ENCODE measurements at regions not wholly inside any gene's neighbourhood (a gene's known extent, or its start where the extent isn't known, plus 50 kb on each side); places are given as distances from the start of the nearest gene placed in this dataset.
A peak's percentile ranks its signal among the peaks of the same experiment; 100 is the strongest.
"Not testable (repeated sequence)": the region's sequence is repeated elsewhere in the genome, so short reads cannot be mapped to it uniquely, and the experiment has no call there.

- no peaks in the 10 kb centered on the region for H3K36me3 Mint-ChIP-seq (ENCODE audit: insufficient read depth, unreplicated experiment)
- H3K4me1 Mint-ChIP-seq (ENCODE audit: insufficient read depth, unreplicated experiment): peaks cover 13% of the 10 kb centered on the region
- no peaks in the 10 kb centered on the region for H3K9me3 Mint-ChIP-seq (ENCODE audit: unreplicated experiment)
- TF ChIP-seq CTCF (IDR thresholded peaks at IDR 0.05; ENCODE audit: unreplicated experiment): no peak
- POLR2A ChIA-PET: no interaction called here
- DNase-seq (ENCODE audit: unreplicated experiment): no peak
- intact Hi-C loops (cut with micrococcal nuclease): no loop called here
- H3K27me3 Mint-ChIP-seq (ENCODE audit: insufficient read depth, unreplicated experiment): no peaks in the 10 kb centered on the region
- H3K27ac Mint-ChIP-seq (ENCODE audit: low read depth, unreplicated experiment): no peak overlapping the region
- CTCF ChIA-PET: no interaction called here
- no peak overlapping the region for H3K4me3 Mint-ChIP-seq (ENCODE audit: unreplicated experiment)
- BruUV-seq (replicated peaks): no TSS peak
Observed at GRCh38 chr13:20305587-20305986, 73.5 kb upstream of the GJB6 start.

- H3K36me3 Mint-ChIP-seq (ENCODE audit: insufficient read depth, unreplicated experiment); H3K27ac Mint-ChIP-seq (ENCODE audit: low read depth, unreplicated experiment); BruUV-seq (replicated peaks); H3K4me3 Mint-ChIP-seq (ENCODE audit: unreplicated experiment); DNase-seq (ENCODE audit: unreplicated experiment); H3K27me3 Mint-ChIP-seq (ENCODE audit: insufficient read depth, unreplicated experiment); intact Hi-C loops (cut with micrococcal nuclease); H3K9me3 Mint-ChIP-seq (ENCODE audit: unreplicated experiment): not testable (repeated sequence)
- ChIA-PET POLR2A (interaction anchor here (0.6 kb wide), 1 partner anchor 49 kb away, joined by 3 read pairs; no protein-coding TSS in a partner anchor), CTCF (interaction anchor here (0.6 kb wide), 1 partner anchor 52 kb away, joined by 4 read pairs; no protein-coding TSS in a partner anchor)
- H3K4me1 Mint-ChIP-seq (ENCODE audit: insufficient read depth, unreplicated experiment): peaks cover 13% of the 10 kb centered on the region
Observed at GRCh38 chr13:20304061-20304460, 71.9 kb upstream of the GJB6 start.

GRCh38 chr13:20303636-20304035 is 71.5 kb upstream of the GJB6 start:
- DNase-seq (ENCODE audit: unreplicated experiment): peak; percentile 61
- H3K9me3 Mint-ChIP-seq (ENCODE audit: unreplicated experiment): no peaks in the 10 kb centered on the region
- H3K27me3 Mint-ChIP-seq (ENCODE audit: insufficient read depth, unreplicated experiment): no peaks in the 10 kb centered on the region
- intact Hi-C loops (cut with micrococcal nuclease): no loop called here
- no TSS peak for BruUV-seq (replicated peaks)
- no peak for TF ChIP-seq CTCF (IDR thresholded peaks at IDR 0.05; ENCODE audit: unreplicated experiment)
- no peaks in the 10 kb centered on the region for H3K36me3 Mint-ChIP-seq (ENCODE audit: insufficient read depth, unreplicated experiment)
- peaks cover 13% of the 10 kb centered on the region for H3K4me1 Mint-ChIP-seq (ENCODE audit: insufficient read depth, unreplicated experiment)
- ChIA-PET CTCF (interaction anchor here (0.6 kb wide), 1 partner anchor 51 kb away, joined by 4 read pairs; no protein-coding TSS in a partner anchor), POLR2A (interaction anchor here (0.6 kb wide), 1 partner anchor 49 kb away, joined by 3 read pairs; no protein-coding TSS in a partner anchor)
- H3K27ac Mint-ChIP-seq (ENCODE audit: low read depth, unreplicated experiment): no peak overlapping the region
- H3K4me3 Mint-ChIP-seq (ENCODE audit: unreplicated experiment): no peak overlapping the region

- peaks cover 13% of the 10 kb centered on the region for H3K4me1 Mint-ChIP-seq (ENCODE audit: insufficient read depth, unreplicated experiment)
- no peaks in the 10 kb centered on the region for H3K9me3 Mint-ChIP-seq (ENCODE audit: unreplicated experiment)
- no TSS peak for BruUV-seq (replicated peaks)
- no peak overlapping the region for H3K4me3 Mint-ChIP-seq (ENCODE audit: unreplicated experiment)
- no peak for TF ChIP-seq CTCF (IDR thresholded peaks at IDR 0.05; ENCODE audit: unreplicated experiment)
- no peak for DNase-seq (ENCODE audit: unreplicated experiment)
- peak overlapping the region; percentile 39 for H3K27ac Mint-ChIP-seq (ENCODE audit: low read depth, unreplicated experiment)
- intact Hi-C loops (cut with micrococcal nuclease): no loop called here
- H3K36me3 Mint-ChIP-seq (ENCODE audit: insufficient read depth, unreplicated experiment): no peaks in the 10 kb centered on the region
- ChIA-PET POLR2A (no interaction called here), CTCF (interaction anchor here (0.6 to 0.7 kb wide), 2 partner anchors 25 to 169 kb away, joined by 3 read pairs; no protein-coding TSS in a partner anchor)
- H3K27me3 Mint-ChIP-seq (ENCODE audit: insufficient read depth, unreplicated experiment): no peaks in the 10 kb centered on the region
Observed at GRCh38 chr13:20301403-20302071, 69.4 kb upstream of the GJB6 start.

All from MCF 10A (cell line).